Breast epithelium (tissue), 4 donors: ENCODE measurements at regions not wholly inside any gene's neighbourhood (a gene's known extent, or its start where the extent isn't known, plus 50 kb on each side); places are given as distances from the start of the nearest gene placed in this dataset.

Source experiments
- DNase-seq, 2 donors: peaks; one replicate each; pipeline ENCODE4 v3.0.0-alpha.2; 2019; ENCODE audit warnings: low spot score in 2 of 2
- H3K27ac ChIP-seq, 2 donors: fragments of 200-600 bp; sonication (generic) in 1 of 2; one replicate each; pipeline ENCODE4 v1.5.1; 2016 to 2019; ENCODE audit warnings: mild to moderate bottlenecking in 1 of 2
- H3K27me3 ChIP-seq, 2 donors: fragments of 200-600 bp; sonication (generic) in 1 of 2; one replicate each; pipeline versions ENCODE4 v1.5.1 to v1.6.0; 2017 to 2019; ENCODE audit warnings: control low read depth in 1 of 2, mild to moderate bottlenecking in 1 of 2
- H3K36me3 ChIP-seq: fragments of 200-600 bp; one replicate; pipeline ENCODE4 v1.5.1; 2019
- H3K4me1 ChIP-seq, 2 donors: fragments of 200-600 bp; sonication (generic); one replicate each; pipeline ENCODE4 v1.5.1; 2016 to 2019; ENCODE audit warnings: control low read depth in 1 of 2
- H3K4me3 ChIP-seq, 3 donors: fragments of 200-600 bp; sonication (generic); 1 replicate in 2 of 3; 2 replicates in 1 of 3; pipeline ENCODE4 v1.5.1; 2016 to 2019; ENCODE audit warnings: mild to moderate bottlenecking in 3 of 3, moderate library complexity in 2 of 3
- H3K9me3 ChIP-seq, 2 donors: fragments of 200-600 bp; sonication (generic) in 1 of 2; one replicate each; pipeline ENCODE4 v1.5.1; 2016 to 2019; ENCODE audit warnings: control low read depth in 1 of 2
- CTCF ChIP-seq, 3 donors: fragments of 450-650 bp; IDR thresholded peaks; one replicate each; pipeline ENCODE4 v1.5.1; 2016 to 2017; ENCODE audit warnings: antibody characterized with exemption in 3 of 3, mild to moderate bottlenecking in 3 of 3, moderate library complexity in 3 of 3
- POLR2A ChIP-seq: fragments of 450-650 bp; IDR thresholded peaks from one replicate; pipeline ENCODE4 v1.6.1; 2016; ENCODE audit warnings: antibody characterized with exemption, mild to moderate bottlenecking, moderate library complexity
- POLR2AphosphoS5 ChIP-seq, 3 donors: sonication (generic); formaldehyde crosslinking; IDR thresholded peaks; one replicate each; pipeline ENCODE4 v1.6.1; 2017; ENCODE audit warnings: antibody characterized with exemption in 3 of 3
- intact Hi-C: fragments of 100-400 bp; cut with DNase I; formaldehyde crosslinking; loops from one replicate; pipeline ENCODE4 v1.15.1; 2023; ENCODE audit warnings: low total_unique reads

- Histone ChIP-seq H3K9me3 (no peaks in the 10 kb centered on the region), H3K27me3 (no peaks in the 10 kb centered on the region), H3K27ac (no peak overlapping the region), H3K36me3 (no peaks in the 10 kb centered on the region), H3K4me1 (no peaks in the 10 kb centered on the region), H3K4me3 (no peak overlapping the region)
- intact Hi-C loops: no loop called here
- DNase-seq: no peak
- TF ChIP-seq POLR2A (no peak), CTCF (IDR thresholded peaks at IDR 0.05) (no peak), POLR2AphosphoS5 (IDR thresholded peaks at IDR 0.05) (no peak)
Measured at GRCh38 chr2:12594590-12594989, 122.1 kb upstream of the TRIB2 start.

GRCh38 chr2:12596771-12597170 is 120.0 kb upstream of the TRIB2 start:
- no peaks in the 10 kb centered on the region for H3K4me1 ChIP-seq
- intact Hi-C loops: no loop called here
- H3K36me3 ChIP-seq: no peaks in the 10 kb centered on the region
- no peaks in the 10 kb centered on the region for H3K9me3 ChIP-seq
- H3K27me3 ChIP-seq: no peaks in the 10 kb centered on the region
- no peak overlapping the region for H3K27ac ChIP-seq
- no peak for DNase-seq
- H3K4me3 ChIP-seq: no peak overlapping the region
- TF ChIP-seq POLR2AphosphoS5 (IDR thresholded peaks at IDR 0.05): no peak
- no peak for TF ChIP-seq CTCF (IDR thresholded peaks at IDR 0.05)
- no peak for TF ChIP-seq POLR2A

- no peak for DNase-seq
- Histone ChIP-seq H3K9me3 (no peaks in the 10 kb centered on the region), H3K4me1 (no peaks in the 10 kb centered on the region), H3K27me3 (no peaks in the 10 kb centered on the region), H3K27ac (no peak overlapping the region), H3K36me3 (no peaks in the 10 kb centered on the region), H3K4me3 (no peak overlapping the region)
- TF ChIP-seq POLR2AphosphoS5 (IDR thresholded peaks at IDR 0.05): no peak
- no peak for TF ChIP-seq POLR2A
- TF ChIP-seq CTCF (IDR thresholded peaks at IDR 0.05): no peak
- intact Hi-C loops: no loop called here
Measured at GRCh38 chr2:12597610-12598009, 119.1 kb upstream of the TRIB2 start.

GRCh38 chr2:12602661-12603060 is 114.1 kb upstream of the TRIB2 start:
- Histone ChIP-seq H3K27ac (no peak overlapping the region), H3K36me3 (no peaks in the 10 kb centered on the region), H3K4me1 (no peaks in the 10 kb centered on the region), H3K27me3 (no peaks in the 10 kb centered on the region), H3K9me3 (no peaks in the 10 kb centered on the region), H3K4me3 (no peak overlapping the region)
- intact Hi-C loops: no loop called here
- no peak for DNase-seq
- TF ChIP-seq POLR2AphosphoS5 (IDR thresholded peaks at IDR 0.05): no peak
- no peak for TF ChIP-seq POLR2A
- no peak for TF ChIP-seq CTCF (IDR thresholded peaks at IDR 0.05)

- TF ChIP-seq POLR2A: no peak
- no peak for TF ChIP-seq CTCF (IDR thresholded peaks at IDR 0.05)
- no peak for TF ChIP-seq POLR2AphosphoS5 (IDR thresholded peaks at IDR 0.05)
- H3K9me3 ChIP-seq: no peaks in the 10 kb centered on the region
- no peak overlapping the region for H3K4me3 ChIP-seq
- no peaks in the 10 kb centered on the region for H3K36me3 ChIP-seq
- no peaks in the 10 kb centered on the region for H3K27me3 ChIP-seq
- no peak for DNase-seq
- intact Hi-C loops: no loop called here
- no peak overlapping the region for H3K27ac ChIP-seq
- no peaks in the 10 kb centered on the region for H3K4me1 ChIP-seq
Measured at GRCh38 chr2:12603781-12604295, 112.9 kb upstream of the TRIB2 start.
